ENCODE measurements at regions not wholly inside any gene's neighbourhood (a gene's known extent, or its start where the extent isn't known, plus 50 kb on each side); places are given as distances from the start of the nearest gene placed in this dataset.

DNA sequence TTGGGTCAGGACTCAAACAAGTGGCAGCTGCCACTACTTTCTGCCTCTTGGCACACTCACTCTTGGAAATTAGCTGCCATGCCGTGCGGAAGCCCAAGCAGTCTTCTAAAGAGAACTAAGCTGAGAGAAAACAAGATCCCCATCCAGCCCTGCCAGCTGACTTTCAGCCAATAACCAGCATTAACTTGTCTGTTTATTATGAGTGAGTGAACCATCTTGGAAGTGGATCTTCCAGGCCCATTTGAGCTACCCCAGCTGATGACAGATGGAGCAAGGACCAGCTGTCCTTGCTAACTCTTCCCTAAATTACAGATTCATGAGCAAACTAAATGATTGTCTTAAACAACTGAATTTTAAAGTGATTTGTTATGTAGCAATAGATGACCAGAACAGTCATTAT is 73.9 kb upstream of the RBM24 start:
- Histone ChIP-seq H3K4me2 (ENCODE audit: low read length) (no peak overlapping the region), H3K36me3 (ENCODE audit: insufficient read depth, low read length) (no peaks in the 10 kb centered on the region), H3K27ac (ENCODE audit: low read length) (no peak overlapping the region), H3K27me3 (ENCODE audit: insufficient read depth, low read depth, low read length) (no peaks in the 10 kb centered on the region), H4K20me1 (ENCODE audit: insufficient read depth) (no peaks in the 10 kb centered on the region), H3K9me3 (ENCODE audit: low read length) (no peaks in the 10 kb centered on the region), H3K4me3 (ENCODE audit: low read length) (no peak overlapping the region), H3K9me2 (ENCODE audit: insufficient read depth, low read length) (no peaks in the 10 kb centered on the region), H3K79me2 (replicated peaks; ENCODE audit: insufficient read depth, low read length) (no peaks in the 10 kb centered on the region), H3F3A (ENCODE audit: insufficient read depth, low read length, poor library complexity, severe bottlenecking) (no peaks in the 10 kb centered on the region), H3K9ac (ENCODE audit: low read length) (no peak overlapping the region), H2AFZ (ENCODE audit: low read depth, low read length) (no peak overlapping the region)
- no peak for TF ChIP-seq SMC3 (conservative IDR thresholded peaks at IDR 0.05; ENCODE audit: poor library complexity)
- no peak for TF ChIP-seq TAF1 (IDR thresholded peaks at IDR 0.05; ENCODE audit: low read depth)
- no peak for TF ChIP-seq EZH2 (IDR thresholded peaks at IDR 0.05; ENCODE audit: borderline replicate concordance, insufficient read depth, low read length, poor library complexity, severe bottlenecking)
- TF ChIP-seq RAD21 (conservative IDR thresholded peaks at IDR 0.05): no peak
- TF ChIP-seq MXI1 (conservative IDR thresholded peaks at IDR 0.05; ENCODE audit: poor library complexity, severe bottlenecking): no peak
- TF ChIP-seq, protein P1, sequence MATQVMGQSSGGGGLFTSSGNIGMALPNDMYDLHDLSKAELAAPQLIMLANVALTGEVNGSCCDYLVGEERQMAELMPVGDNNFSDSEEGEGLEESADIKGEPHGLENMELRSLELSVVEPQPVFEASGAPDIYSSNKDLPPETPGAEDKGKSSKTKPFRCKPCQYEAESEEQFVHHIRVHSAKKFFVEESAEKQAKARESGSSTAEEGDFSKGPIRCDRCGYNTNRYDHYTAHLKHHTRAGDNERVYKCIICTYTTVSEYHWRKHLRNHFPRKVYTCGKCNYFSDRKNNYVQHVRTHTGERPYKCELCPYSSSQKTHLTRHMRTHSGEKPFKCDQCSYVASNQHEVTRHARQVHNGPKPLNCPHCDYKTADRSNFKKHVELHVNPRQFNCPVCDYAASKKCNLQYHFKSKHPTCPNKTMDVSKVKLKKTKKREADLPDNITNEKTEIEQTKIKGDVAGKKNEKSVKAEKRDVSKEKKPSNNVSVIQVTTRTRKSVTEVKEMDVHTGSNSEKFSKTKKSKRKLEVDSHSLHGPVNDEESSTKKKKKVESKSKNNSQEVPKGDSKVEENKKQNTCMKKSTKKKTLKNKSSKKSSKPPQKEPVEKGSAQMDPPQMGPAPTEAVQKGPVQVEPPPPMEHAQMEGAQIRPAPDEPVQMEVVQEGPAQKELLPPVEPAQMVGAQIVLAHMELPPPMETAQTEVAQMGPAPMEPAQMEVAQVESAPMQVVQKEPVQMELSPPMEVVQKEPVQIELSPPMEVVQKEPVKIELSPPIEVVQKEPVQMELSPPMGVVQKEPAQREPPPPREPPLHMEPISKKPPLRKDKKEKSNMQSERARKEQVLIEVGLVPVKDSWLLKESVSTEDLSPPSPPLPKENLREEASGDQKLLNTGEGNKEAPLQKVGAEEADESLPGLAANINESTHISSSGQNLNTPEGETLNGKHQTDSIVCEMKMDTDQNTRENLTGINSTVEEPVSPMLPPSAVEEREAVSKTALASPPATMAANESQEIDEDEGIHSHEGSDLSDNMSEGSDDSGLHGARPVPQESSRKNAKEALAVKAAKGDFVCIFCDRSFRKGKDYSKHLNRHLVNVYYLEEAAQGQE (IDR thresholded peaks at IDR 0.05; ENCODE audit: borderline replicate concordance): no peak
- TF ChIP-seq, protein P2, sequence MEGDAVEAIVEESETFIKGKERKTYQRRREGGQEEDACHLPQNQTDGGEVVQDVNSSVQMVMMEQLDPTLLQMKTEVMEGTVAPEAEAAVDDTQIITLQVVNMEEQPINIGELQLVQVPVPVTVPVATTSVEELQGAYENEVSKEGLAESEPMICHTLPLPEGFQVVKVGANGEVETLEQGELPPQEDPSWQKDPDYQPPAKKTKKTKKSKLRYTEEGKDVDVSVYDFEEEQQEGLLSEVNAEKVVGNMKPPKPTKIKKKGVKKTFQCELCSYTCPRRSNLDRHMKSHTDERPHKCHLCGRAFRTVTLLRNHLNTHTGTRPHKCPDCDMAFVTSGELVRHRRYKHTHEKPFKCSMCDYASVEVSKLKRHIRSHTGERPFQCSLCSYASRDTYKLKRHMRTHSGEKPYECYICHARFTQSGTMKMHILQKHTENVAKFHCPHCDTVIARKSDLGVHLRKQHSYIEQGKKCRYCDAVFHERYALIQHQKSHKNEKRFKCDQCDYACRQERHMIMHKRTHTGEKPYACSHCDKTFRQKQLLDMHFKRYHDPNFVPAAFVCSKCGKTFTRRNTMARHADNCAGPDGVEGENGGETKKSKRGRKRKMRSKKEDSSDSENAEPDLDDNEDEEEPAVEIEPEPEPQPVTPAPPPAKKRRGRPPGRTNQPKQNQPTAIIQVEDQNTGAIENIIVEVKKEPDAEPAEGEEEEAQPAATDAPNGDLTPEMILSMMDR (IDR thresholded peaks at IDR 0.05; ENCODE audit: poor library complexity, severe bottlenecking): no peak
- TF ChIP-seq EP300 (conservative IDR thresholded peaks at IDR 0.05; ENCODE audit: poor library complexity, severe bottlenecking): no peak
- no peak for TF ChIP-seq POLR2AphosphoS5 (IDR thresholded peaks at IDR 0.05)

DNA sequence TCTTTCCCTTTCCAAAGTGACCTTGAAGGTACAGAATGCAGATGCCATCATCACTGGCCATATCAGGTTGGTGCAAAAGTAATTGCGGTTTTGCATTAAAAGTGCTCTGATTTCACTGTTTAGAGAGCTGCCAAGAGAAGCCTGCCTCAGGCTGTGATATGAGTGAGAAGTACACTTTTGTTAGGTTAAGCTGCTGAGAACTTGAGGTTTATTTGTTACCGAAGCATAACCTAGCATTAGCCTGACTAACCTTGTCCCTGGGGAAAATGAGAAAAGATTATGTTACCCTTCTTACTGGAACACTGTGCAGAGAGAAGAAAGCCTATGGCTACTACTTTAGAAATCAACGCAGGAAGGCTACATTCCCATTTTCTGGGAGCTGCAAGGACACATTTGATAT is 70.5 kb upstream of the RBM24 start:
- Histone ChIP-seq H3K4me2 (ENCODE audit: low read length) (no peak overlapping the region), H3K9me3 (ENCODE audit: low read length) (no peaks in the 10 kb centered on the region), H3K9ac (ENCODE audit: low read length) (no peak overlapping the region), H4K20me1 (ENCODE audit: insufficient read depth) (no peaks in the 10 kb centered on the region), H3K79me2 (replicated peaks; ENCODE audit: insufficient read depth, low read length) (no peaks in the 10 kb centered on the region), H3K27me3 (ENCODE audit: insufficient read depth, low read depth, low read length) (no peaks in the 10 kb centered on the region), H3K27ac (ENCODE audit: low read length) (no peak overlapping the region), H3K4me3 (ENCODE audit: low read length) (no peak overlapping the region), H3K9me2 (ENCODE audit: insufficient read depth, low read length) (no peaks in the 10 kb centered on the region), H3K36me3 (ENCODE audit: insufficient read depth, low read length) (no peaks in the 10 kb centered on the region), H2AFZ (ENCODE audit: low read depth, low read length) (no peak overlapping the region), H3F3A (ENCODE audit: insufficient read depth, low read length, poor library complexity, severe bottlenecking) (no peaks in the 10 kb centered on the region)
- TF ChIP-seq, protein P2 (IDR thresholded peaks at IDR 0.05; ENCODE audit: poor library complexity, severe bottlenecking): no peak
- TF ChIP-seq RAD21 (conservative IDR thresholded peaks at IDR 0.05) (no peak), EP300 (conservative IDR thresholded peaks at IDR 0.05; ENCODE audit: poor library complexity, severe bottlenecking) (no peak), TAF1 (IDR thresholded peaks at IDR 0.05; ENCODE audit: low read depth) (no peak), SMC3 (conservative IDR thresholded peaks at IDR 0.05; ENCODE audit: poor library complexity) (no peak), MXI1 (conservative IDR thresholded peaks at IDR 0.05; ENCODE audit: poor library complexity, severe bottlenecking) (no peak), EZH2 (IDR thresholded peaks at IDR 0.05; ENCODE audit: borderline replicate concordance, insufficient read depth, low read length, poor library complexity, severe bottlenecking) (no peak), POLR2AphosphoS5 (IDR thresholded peaks at IDR 0.05) (no peak)
- TF ChIP-seq, protein P1 (IDR thresholded peaks at IDR 0.05; ENCODE audit: borderline replicate concordance): no peak
